Stomach (tissue), 8 donors: ENCODE measurements at regions not wholly inside any gene's neighbourhood (a gene's known extent, or its start where the extent isn't known, plus 50 kb on each side); places are given as distances from the start of the nearest gene placed in this dataset.

Source experiments
- DNase-seq, 2 donors: peaks; one replicate each; pipeline versions ENCODE4 v3.0.0 to v3.0.0-alpha.2; 2013 to 2019
- H3K27ac ChIP-seq, 5 donors: fragments of 200-600 bp in 4 of 5; sonication (generic) in 4 of 5; one replicate each; pipeline ENCODE4 v1.5.1; 2013 to 2019; ENCODE audit warnings: mild to moderate bottlenecking in 1 of 5, moderate library complexity in 1 of 5
- H3K27me3 ChIP-seq, 3 donors: fragments of 200-600 bp; sonication (generic); one replicate each; pipeline ENCODE4 v1.5.1; 2017 to 2019; ENCODE audit warnings: mixed run types in 1 of 3
- H3K36me3 ChIP-seq, 4 donors: fragments of 200-600 bp; sonication (generic); 1 replicate in 3 of 4; 2 replicates in 1 of 4; pipeline ENCODE4 v1.5.1; 2016 to 2019
- H3K4me1 ChIP-seq, 4 donors: fragments of 200-600 bp; sonication (generic); one replicate each; pipeline ENCODE4 v1.5.1; 2016 to 2019
- H3K4me3 ChIP-seq, 4 donors: fragments of 200-600 bp; sonication (generic) in 3 of 4; one replicate each; pipeline ENCODE4 v1.5.1; 2016 to 2019; ENCODE audit warnings: mild to moderate bottlenecking in 1 of 4
- H3K9me3 ChIP-seq, 4 donors: fragments of 200-600 bp; sonication (generic); one replicate each; pipeline ENCODE4 v1.5.1; 2016 to 2019
- EP300 ChIP-seq: sonication (generic); formaldehyde crosslinking; IDR thresholded peaks from one replicate; pipeline ENCODE4 v1.6.1; 2017; ENCODE audit warnings: antibody characterized with exemption
- POLR2A ChIP-seq, 4 donors: fragments of 450-650 bp; IDR thresholded peaks; one replicate each; pipeline ENCODE4 v1.6.1; 2016; ENCODE audit warnings: antibody characterized with exemption in 4 of 4, control low read depth in 2 of 4, mild to moderate bottlenecking in 1 of 4, moderate library complexity in 1 of 4
- POLR2AphosphoS5 ChIP-seq, 3 donors: sonication (generic); formaldehyde crosslinking; IDR thresholded peaks; one replicate each; pipeline ENCODE4 v1.6.1; 2016; ENCODE audit warnings: antibody characterized with exemption in 3 of 3
- WGBS, 5 donors: extraction: QIAGEN DNeasy Blood & Tissue Kit in 3 of 5; methylation state at CpG; one replicate each; pipeline versions ENCODE4 v1.1.5 to v1.1.7; 2013 to 2018; 5-methylcytosine and 5-hydroxymethylcytosine counted together
- intact Hi-C: fragments of 100-400 bp; cut with DNase I; formaldehyde crosslinking; loops from one replicate; pipeline ENCODE4 v1.15.1; 2023; ENCODE audit warnings: low total_unique reads
- TF ChIP-seq, protein P1 (sequence below), 7 experiments: fragments of 450-650 bp in 4 of 7; fragments of 200-600 bp in 3 of 7; sonication (generic) in 3 of 7; IDR thresholded peaks; one replicate each; pipeline ENCODE4 v1.5.1; 2016 to 2019; ENCODE audit warnings: antibody characterized with exemption in 7 of 7, control low read depth in 2 of 7, mild to moderate bottlenecking in 1 of 7
- donor health status: healthy with polysubstance abuse.
- donor health status: Bipolar disorder and iron deficiency.
- donor health status: healthy.

DNA sequence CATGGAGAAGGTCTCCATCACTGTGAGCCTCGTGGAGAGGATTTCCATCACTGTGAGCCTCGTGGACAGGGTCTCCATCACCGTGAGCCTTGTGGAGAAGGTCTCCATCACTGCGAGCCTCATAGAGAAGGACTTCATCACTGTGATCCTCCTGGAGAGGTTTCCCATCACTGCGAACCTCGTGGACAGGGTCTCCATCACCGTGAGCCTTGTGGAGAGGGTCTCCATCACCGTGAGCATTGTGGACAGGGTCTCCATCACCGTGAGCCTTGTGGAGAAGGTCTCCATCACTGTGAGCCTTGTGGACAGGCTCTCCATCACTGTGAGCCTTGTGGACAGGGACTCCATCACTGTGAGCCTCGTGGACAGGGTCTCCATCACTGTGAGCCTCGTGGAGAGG is 140.4 kb downstream of the ERMARD start:
- WGBS, 5 donors: 58 to 69% (median 64%) methylated on average over 9 to 11 of the region's 11 CpGs
- Histone ChIP-seq H3K27ac (no peak overlapping the region), H3K4me1 (peaks cover 0 to 7% (median 2%) of the 10 kb centered on the region in 4 donors), H3K4me3 (no peak overlapping the region), H3K9me3 (peaks cover 0 to 11% (median 0%) of the 10 kb centered on the region in 4 donors), H3K36me3 (no peaks in the 10 kb centered on the region), H3K27me3 (peaks cover 0 to 7% (median 0%) of the 10 kb centered on the region in 3 donors)
- no peak for DNase-seq
- intact Hi-C loops: no loop called here
- no peak for TF ChIP-seq POLR2AphosphoS5 (IDR thresholded peaks at IDR 0.05)
- TF ChIP-seq POLR2A (IDR thresholded peaks at IDR 0.05): no peak

DNA sequence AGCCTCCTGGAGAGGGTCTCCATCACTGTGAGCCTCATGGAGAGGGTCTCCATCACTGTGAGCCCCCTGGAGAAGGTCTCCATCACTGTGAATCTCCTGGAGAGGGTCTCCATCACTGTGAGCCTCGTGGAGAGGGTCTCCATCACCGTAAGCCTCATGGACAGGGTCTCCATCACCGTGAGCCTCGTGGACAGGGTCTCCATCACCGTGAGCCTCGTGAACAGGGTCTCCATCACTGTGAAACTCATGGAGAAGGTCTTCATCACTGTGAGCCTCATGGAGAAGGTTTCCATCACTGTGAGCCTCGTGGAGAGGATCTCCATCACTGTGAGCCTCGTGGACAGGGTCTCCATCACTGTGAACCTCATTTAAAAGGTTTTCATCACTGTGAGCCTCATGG is 140.0 kb downstream of the ERMARD start:
- peaks cover 0 to 11% (median 0%) of the 10 kb centered on the region in 4 donors for H3K9me3 ChIP-seq
- H3K27ac ChIP-seq: no peak overlapping the region
- DNase-seq: no peak
- H3K4me1 ChIP-seq: peaks cover 0 to 7% (median 2%) of the 10 kb centered on the region in 4 donors
- 54 to 67% (median 58%) methylated on average over 7 to 8 of the region's 8 CpGs for WGBS, 5 donors
- H3K27me3 ChIP-seq: peaks cover 0 to 7% (median 0%) of the 10 kb centered on the region in 3 donors
- H3K4me3 ChIP-seq: no peak overlapping the region
- intact Hi-C loops: no loop called here
- no peak for TF ChIP-seq POLR2A (IDR thresholded peaks at IDR 0.05)
- H3K36me3 ChIP-seq: no peaks in the 10 kb centered on the region

DNA sequence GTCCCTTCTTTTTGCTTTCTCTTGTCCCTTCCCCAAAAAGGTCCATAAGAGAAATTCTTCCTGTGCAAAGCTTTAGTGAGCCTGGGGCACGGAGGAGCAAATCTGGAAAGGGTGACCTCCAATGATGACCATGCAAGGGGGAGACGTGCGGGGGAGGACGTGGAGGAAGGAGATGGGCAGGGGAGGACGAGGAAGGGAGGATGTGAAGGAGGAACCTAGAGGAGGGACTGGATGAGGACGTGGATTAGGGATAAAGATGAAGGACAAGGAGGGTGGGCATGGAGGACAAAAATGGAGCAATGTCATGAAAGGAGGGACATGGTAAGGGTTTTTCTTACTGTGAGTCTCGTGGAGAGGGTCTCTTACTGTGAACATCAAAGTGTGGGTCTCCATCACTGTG is 139.5 kb downstream of the ERMARD start:
- TF ChIP-seq POLR2AphosphoS5 (IDR thresholded peaks at IDR 0.05): no peak
- no peak for TF ChIP-seq POLR2A (IDR thresholded peaks at IDR 0.05)
- TF ChIP-seq, protein P1, sequence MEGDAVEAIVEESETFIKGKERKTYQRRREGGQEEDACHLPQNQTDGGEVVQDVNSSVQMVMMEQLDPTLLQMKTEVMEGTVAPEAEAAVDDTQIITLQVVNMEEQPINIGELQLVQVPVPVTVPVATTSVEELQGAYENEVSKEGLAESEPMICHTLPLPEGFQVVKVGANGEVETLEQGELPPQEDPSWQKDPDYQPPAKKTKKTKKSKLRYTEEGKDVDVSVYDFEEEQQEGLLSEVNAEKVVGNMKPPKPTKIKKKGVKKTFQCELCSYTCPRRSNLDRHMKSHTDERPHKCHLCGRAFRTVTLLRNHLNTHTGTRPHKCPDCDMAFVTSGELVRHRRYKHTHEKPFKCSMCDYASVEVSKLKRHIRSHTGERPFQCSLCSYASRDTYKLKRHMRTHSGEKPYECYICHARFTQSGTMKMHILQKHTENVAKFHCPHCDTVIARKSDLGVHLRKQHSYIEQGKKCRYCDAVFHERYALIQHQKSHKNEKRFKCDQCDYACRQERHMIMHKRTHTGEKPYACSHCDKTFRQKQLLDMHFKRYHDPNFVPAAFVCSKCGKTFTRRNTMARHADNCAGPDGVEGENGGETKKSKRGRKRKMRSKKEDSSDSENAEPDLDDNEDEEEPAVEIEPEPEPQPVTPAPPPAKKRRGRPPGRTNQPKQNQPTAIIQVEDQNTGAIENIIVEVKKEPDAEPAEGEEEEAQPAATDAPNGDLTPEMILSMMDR (IDR thresholded peaks at IDR 0.05): no peak
- no peak for TF ChIP-seq EP300
- intact Hi-C loops: no loop called here
- 75 to 87% (median 85%) methylated on average over 7 of the region's 7 CpGs for WGBS, 5 donors

DNA sequence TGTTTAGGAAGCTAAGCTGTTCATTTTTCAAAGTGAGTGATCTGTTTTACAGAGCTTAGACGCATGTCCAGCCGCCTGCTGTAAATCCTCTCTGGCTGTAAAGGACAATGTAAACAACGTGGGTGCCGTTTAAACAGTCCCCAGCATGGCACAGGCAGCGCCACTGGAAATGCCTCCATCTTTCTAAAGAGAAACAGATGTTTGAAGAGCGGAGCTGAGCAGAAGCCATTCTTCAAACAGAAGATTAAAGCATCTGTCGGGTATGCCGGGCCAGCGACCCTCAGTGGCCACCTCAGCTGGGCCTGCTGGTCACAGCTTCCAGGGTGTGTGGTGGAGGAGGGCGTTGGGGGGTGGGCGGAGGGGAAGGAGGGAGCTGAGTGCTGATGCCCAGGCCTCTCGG is 138.6 kb downstream of the ERMARD start:
- no peak for DNase-seq
- Histone ChIP-seq H3K27me3 (peaks cover 0 to 12% (median 0%) of the 10 kb centered on the region in 3 donors), H3K4me3 (no peak overlapping the region), H3K36me3 (no peaks in the 10 kb centered on the region), H3K9me3 (peaks cover 0 to 11% (median 0%) of the 10 kb centered on the region in 4 donors), H3K27ac (no peak overlapping the region), H3K4me1 (peaks cover 0 to 7% (median 2%) of the 10 kb centered on the region in 4 donors)
- intact Hi-C loops: no loop called here
- 16 to 39% (median 27%) methylated on average over 9 to 12 of the region's 12 CpGs for WGBS, 5 donors
- TF ChIP-seq, protein P1 (IDR thresholded peaks at IDR 0.05): no peak
- no peak for TF ChIP-seq POLR2AphosphoS5 (IDR thresholded peaks at IDR 0.05)
- TF ChIP-seq EP300: no peak
- no peak for TF ChIP-seq POLR2A (IDR thresholded peaks at IDR 0.05)

More for the DNA sequence above, 139.5 kb downstream of the ERMARD start:
- Histone ChIP-seq H3K4me1 (peaks cover 0 to 7% (median 2%) of the 10 kb centered on the region in 4 donors), H3K27me3 (peaks cover 0 to 9% (median 0%) of the 10 kb centered on the region in 3 donors), H3K36me3 (no peaks in the 10 kb centered on the region), H3K9me3 (peaks cover 0 to 11% (median 0%) of the 10 kb centered on the region in 4 donors), H3K27ac (no peak overlapping the region), H3K4me3 (no peak overlapping the region)
- no peak for DNase-seq

DNA sequence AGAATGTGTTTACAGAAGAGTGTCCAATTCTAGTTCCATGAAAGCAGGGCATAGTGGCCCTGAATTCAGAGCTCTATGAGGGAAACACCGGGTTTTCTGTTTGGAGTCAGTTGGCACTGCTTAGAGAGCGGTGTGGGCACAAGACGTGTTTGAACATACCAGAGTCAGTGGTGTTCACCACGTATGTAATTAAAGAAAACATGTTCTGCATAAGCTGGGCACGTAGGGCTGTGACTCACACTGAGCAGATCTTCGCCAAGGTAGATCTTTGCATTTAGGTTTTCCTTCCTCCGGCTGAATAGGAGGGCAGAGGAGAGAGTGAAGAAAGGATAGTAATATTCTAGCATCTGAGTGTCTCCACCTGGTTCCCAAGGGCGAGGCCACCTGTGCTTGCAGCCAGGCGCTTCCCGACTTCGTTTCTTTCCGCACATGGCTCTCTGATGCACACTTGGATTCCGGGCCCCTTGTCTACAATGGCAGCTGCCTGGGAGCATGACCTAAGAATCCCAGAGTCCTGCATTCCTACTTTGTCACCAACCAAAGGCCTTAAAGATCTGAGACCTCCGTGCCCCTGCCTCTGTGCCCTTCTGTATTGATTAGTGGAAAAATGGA is 136.2 kb downstream of the ERMARD start:
- intact Hi-C loops: no loop called here
- no peak overlapping the region for H3K4me3 ChIP-seq
- no peak overlapping the region for H3K27ac ChIP-seq
- peaks cover 0 to 7% (median 2%) of the 10 kb centered on the region in 4 donors for H3K4me1 ChIP-seq
- 85 to 94% (median 90%) methylated on average over 14 of the region's 14 CpGs for WGBS, 5 donors
- H3K27me3 ChIP-seq: peaks cover 0 to 12% (median 0%) of the 10 kb centered on the region in 3 donors
- H3K36me3 ChIP-seq: no peaks in the 10 kb centered on the region
- TF ChIP-seq EP300: no peak
- TF ChIP-seq POLR2AphosphoS5 (IDR thresholded peaks at IDR 0.05): no peak
- TF ChIP-seq, protein P1 (IDR thresholded peaks at IDR 0.05): no peak
- no peak for TF ChIP-seq POLR2A (IDR thresholded peaks at IDR 0.05)
- H3K9me3 ChIP-seq: peaks cover 0 to 11% (median 0%) of the 10 kb centered on the region in 4 donors
- DNase-seq: no peak
